ENCODE measurements at regions not wholly inside any gene's neighbourhood (a gene's known extent, or its start where the extent isn't known, plus 50 kb on each side); places are given as distances from the start of the nearest gene placed in this dataset.

DNA sequence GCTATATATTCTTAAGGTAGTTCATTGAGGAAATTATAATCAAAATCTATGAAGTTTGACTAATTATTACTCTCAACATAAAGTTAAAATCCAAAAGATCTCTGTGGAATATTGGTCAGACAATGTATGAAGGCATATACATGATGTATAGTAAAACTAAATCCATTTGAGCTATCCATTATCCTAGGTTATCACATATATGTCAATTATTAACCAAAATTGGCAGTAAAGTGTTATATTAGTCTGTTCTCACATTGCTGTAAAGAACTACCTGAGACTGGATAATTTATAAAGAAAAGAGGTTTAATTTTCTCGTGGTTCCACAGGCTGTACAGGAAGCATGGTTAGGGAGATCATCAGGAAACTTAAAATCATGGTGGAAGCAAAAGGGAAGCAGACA is 511.7 kb upstream of the SGCD start:
- TF ChIP-seq, protein P1, sequence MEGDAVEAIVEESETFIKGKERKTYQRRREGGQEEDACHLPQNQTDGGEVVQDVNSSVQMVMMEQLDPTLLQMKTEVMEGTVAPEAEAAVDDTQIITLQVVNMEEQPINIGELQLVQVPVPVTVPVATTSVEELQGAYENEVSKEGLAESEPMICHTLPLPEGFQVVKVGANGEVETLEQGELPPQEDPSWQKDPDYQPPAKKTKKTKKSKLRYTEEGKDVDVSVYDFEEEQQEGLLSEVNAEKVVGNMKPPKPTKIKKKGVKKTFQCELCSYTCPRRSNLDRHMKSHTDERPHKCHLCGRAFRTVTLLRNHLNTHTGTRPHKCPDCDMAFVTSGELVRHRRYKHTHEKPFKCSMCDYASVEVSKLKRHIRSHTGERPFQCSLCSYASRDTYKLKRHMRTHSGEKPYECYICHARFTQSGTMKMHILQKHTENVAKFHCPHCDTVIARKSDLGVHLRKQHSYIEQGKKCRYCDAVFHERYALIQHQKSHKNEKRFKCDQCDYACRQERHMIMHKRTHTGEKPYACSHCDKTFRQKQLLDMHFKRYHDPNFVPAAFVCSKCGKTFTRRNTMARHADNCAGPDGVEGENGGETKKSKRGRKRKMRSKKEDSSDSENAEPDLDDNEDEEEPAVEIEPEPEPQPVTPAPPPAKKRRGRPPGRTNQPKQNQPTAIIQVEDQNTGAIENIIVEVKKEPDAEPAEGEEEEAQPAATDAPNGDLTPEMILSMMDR (IDR thresholded peaks at IDR 0.05; ENCODE audit: insufficient read depth, low read length, poor library complexity, severe bottlenecking), result no peak
- no peak for TF ChIP-seq EZH2phosphoT487 (conservative IDR thresholded peaks at IDR 0.05; ENCODE audit: low read length)
